Type B pancreatic cell (in vitro differentiated cells): ENCODE measurements at regions not wholly inside any gene's neighbourhood (a gene's known extent, or its start where the extent isn't known, plus 50 kb on each side); places are given as distances from the start of the nearest gene placed in this dataset.

Source experiments
- DNase-seq: peaks from one replicate; pipeline ENCODE4 v3.0.0; 2021; ENCODE audit warnings: mixed read lengths; ENCODE audit not compliant: unreplicated experiment; ENCODE audit errors: extremely low spot score
- H3K27ac Mint-ChIP-seq: 2 replicates; pipeline ENCODE4 v1.8.0; 2021; ENCODE audit warnings: mild to moderate bottlenecking, mixed read lengths
- H3K27me3 Mint-ChIP-seq: 2 replicates; pipeline ENCODE4 v1.8.0; 2021; ENCODE audit warnings: mixed read lengths
- H3K36me3 Mint-ChIP-seq: 2 replicates; pipeline ENCODE4 v1.8.0; 2021; ENCODE audit warnings: mixed read lengths
- H3K4me1 Mint-ChIP-seq: one replicate; pipeline ENCODE4 v1.8.0; 2021; ENCODE audit warnings: mixed read lengths; ENCODE audit not compliant: unreplicated experiment
- H3K4me3 Mint-ChIP-seq: 2 replicates; pipeline ENCODE4 v1.8.0; 2021; ENCODE audit warnings: mild to moderate bottlenecking, mixed read lengths
- H3K9me3 Mint-ChIP-seq: 2 replicates; pipeline ENCODE4 v1.8.0; 2021; ENCODE audit warnings: mixed read lengths
- TF ChIP-seq, protein P1 (sequence below): fragments of 200-600 bp; sonication (generic); conservative IDR thresholded peaks from 2 replicates; pipeline ENCODE4 v1.5.0; 2021; ENCODE audit warnings: antibody characterized with exemption, mild to moderate bottlenecking

DNA sequence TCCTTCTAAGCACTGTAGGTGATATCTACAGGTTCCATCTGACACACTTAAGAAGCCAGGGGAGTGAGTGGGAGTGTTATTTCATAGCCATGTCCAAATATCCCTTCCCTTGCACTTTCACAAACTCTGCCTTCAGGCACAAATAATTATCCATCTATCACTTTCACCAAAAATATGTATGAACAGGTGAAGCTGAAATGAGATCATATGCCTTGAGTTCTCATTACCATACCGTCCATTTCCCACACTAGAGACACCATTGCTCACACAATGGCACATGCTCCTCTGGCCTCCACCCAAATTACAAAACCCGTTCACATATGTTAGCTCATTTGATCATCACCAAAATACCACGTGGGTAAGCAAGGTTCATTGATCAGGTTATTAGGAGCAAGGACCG lies 151.9 kb upstream of the BNIP2 start:
- Mint-ChIP-seq H3K9me3 (no peaks in the 10 kb centered on the region), H3K27ac (no peak overlapping the region), H3K36me3 (no peaks in the 10 kb centered on the region), H3K4me1 (peaks cover 7% of the 10 kb centered on the region), H3K4me3 (no peak overlapping the region), H3K27me3 (peaks cover 34% of the 10 kb centered on the region)
- TF ChIP-seq, protein P1, sequence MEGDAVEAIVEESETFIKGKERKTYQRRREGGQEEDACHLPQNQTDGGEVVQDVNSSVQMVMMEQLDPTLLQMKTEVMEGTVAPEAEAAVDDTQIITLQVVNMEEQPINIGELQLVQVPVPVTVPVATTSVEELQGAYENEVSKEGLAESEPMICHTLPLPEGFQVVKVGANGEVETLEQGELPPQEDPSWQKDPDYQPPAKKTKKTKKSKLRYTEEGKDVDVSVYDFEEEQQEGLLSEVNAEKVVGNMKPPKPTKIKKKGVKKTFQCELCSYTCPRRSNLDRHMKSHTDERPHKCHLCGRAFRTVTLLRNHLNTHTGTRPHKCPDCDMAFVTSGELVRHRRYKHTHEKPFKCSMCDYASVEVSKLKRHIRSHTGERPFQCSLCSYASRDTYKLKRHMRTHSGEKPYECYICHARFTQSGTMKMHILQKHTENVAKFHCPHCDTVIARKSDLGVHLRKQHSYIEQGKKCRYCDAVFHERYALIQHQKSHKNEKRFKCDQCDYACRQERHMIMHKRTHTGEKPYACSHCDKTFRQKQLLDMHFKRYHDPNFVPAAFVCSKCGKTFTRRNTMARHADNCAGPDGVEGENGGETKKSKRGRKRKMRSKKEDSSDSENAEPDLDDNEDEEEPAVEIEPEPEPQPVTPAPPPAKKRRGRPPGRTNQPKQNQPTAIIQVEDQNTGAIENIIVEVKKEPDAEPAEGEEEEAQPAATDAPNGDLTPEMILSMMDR, result no peak
- DNase-seq, result no peak

DNA sequence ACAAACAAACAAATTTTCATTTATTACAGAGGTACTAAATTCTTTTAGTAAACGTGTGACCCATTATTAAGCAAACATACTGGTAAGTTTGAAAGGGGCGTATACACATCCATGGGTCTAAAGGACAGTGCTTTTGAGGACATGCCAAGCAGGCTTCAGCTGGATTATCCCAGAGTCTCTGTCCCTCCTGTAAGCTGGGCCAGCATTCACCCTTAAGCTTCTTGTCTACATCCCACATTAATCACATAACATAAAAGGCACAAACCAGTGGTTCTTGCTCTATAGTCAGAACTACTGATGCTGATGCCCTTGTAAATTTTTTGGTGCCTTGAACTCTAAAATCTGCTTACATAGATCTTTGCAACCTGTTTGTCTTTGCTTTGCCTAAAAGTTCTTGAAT lies 150.8 kb upstream of the BNIP2 start:
- Mint-ChIP-seq H3K4me3 (no peak overlapping the region), H3K27ac (no peak overlapping the region)

DNA sequence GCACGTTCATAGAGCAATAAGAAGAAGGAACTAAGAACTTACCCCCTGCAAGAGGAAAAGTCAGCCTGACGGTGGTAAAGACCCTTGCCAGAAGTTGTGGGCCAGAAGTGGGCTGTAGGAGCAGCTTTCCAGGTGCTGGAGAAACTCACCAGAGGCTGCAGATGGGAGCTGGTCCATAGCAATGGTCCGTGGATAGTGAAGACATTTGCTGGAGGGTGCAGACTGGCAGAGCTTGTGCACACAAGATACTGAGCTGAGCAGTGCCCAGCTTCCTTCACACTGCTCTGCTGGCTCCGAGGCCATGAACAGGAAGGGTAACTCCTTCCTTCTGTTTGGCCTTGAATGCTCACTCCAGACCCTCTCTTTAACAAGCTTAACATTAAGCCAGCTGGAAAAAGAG lies 149.8 kb upstream of the BNIP2 start:
- no peak for DNase-seq
- H3K27ac Mint-ChIP-seq, result no peak overlapping the region
- H3K27me3 Mint-ChIP-seq, result peaks cover 25% of the 10 kb centered on the region
- H3K36me3 Mint-ChIP-seq, result no peaks in the 10 kb centered on the region
- no peak overlapping the region for H3K4me3 Mint-ChIP-seq
- TF ChIP-seq, protein P1, result no peak
- no peaks in the 10 kb centered on the region for H3K9me3 Mint-ChIP-seq
- peaks cover 7% of the 10 kb centered on the region for H3K4me1 Mint-ChIP-seq

More for the DNA sequence above, 150.8 kb upstream of the BNIP2 start:
- TF ChIP-seq, protein P1, result no peak
- Mint-ChIP-seq H3K9me3 (no peaks in the 10 kb centered on the region), H3K27me3 (peaks cover 24% of the 10 kb centered on the region), H3K36me3 (no peaks in the 10 kb centered on the region), H3K4me1 (peaks cover 7% of the 10 kb centered on the region)
- no peak for DNase-seq

DNA sequence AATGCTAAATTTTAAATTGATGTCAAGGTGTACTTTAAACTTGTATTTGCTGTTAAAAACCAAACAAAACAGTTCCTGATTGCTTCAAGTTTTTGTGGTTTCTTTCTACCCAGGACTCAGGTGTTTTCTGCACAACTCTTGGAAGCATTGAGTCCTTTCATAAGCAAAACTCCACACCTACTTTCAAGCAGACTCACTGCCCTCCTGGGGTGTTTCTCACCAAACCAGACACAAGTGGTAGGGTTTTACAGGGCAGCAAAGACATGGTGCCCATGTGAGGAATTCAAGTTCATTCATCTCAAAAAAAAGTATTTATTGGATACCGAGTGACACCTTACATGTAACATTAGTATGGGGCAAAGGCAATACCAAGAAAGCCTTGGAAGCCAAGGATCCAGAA lies 146.7 kb upstream of the BNIP2 start:
- TF ChIP-seq, protein P1, result no peak
- no peaks in the 10 kb centered on the region for H3K36me3 Mint-ChIP-seq
- H3K9me3 Mint-ChIP-seq, result no peaks in the 10 kb centered on the region
- DNase-seq, result no peak
- H3K4me3 Mint-ChIP-seq, result no peak overlapping the region
- H3K27me3 Mint-ChIP-seq, result peaks cover 18% of the 10 kb centered on the region
- H3K4me1 Mint-ChIP-seq, result peaks cover 7% of the 10 kb centered on the region
- no peak overlapping the region for H3K27ac Mint-ChIP-seq

DNA sequence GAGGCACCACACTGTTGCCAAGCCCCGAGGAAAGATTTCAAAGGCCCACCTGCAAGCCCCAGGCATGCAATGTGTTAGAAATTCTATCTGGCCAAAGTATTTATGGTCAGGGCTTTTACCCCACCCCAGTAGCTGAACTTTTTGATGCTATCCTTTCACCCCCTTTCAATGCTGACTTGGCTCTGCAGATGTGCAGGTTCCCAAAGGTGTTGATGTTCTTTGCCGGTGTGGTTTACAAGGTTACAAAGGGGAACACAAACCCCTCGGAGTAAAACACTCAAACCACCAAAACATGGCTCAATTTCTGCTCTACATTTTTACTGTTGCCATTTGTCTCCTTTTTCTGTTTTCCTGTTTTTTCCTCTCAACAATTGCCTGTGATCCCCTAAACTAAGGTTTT lies 145.4 kb upstream of the BNIP2 start:
- Mint-ChIP-seq H3K27me3 (peaks cover 21% of the 10 kb centered on the region), H3K4me1 (peaks cover 7% of the 10 kb centered on the region), H3K4me3 (no peak overlapping the region), H3K36me3 (no peaks in the 10 kb centered on the region), H3K9me3 (no peaks in the 10 kb centered on the region), H3K27ac (no peak overlapping the region)
- DNase-seq, result no peak
- TF ChIP-seq, protein P1, result no peak

DNA sequence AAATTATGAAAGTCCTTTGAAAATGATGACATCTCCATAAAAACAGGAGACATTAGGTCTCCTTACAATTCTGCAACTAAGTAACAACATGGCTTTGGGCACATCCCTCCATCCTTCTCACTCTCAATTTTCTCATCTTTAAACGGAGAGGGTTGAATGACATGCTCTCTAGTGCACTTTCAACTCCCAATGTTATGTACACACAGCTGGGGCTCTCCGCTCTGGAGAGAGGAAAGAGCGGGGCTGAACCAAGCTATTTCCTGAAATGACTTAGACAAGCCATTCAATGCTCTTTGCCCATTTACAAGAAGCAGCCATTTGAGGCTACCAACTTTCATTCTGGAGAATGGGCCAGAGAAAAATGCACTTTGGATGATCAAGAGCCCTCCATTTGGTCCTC lies 144.2 kb upstream of the BNIP2 start:
- no peaks in the 10 kb centered on the region for H3K9me3 Mint-ChIP-seq
- no peaks in the 10 kb centered on the region for H3K4me1 Mint-ChIP-seq
- no peak overlapping the region for H3K27ac Mint-ChIP-seq
- no peaks in the 10 kb centered on the region for H3K36me3 Mint-ChIP-seq
- no peak overlapping the region for H3K4me3 Mint-ChIP-seq
- peaks cover 29% of the 10 kb centered on the region for H3K27me3 Mint-ChIP-seq
- no peak for DNase-seq
- TF ChIP-seq, protein P1, result no peak
